Left renal cortex interstitium (tissue), 4 donors: ENCODE measurements at regions not wholly inside any gene's neighbourhood (a gene's known extent, or its start where the extent isn't known, plus 50 kb on each side); places are given as distances from the start of the nearest gene placed in this dataset.
A peak's percentile ranks its signal among the peaks of the same experiment; 100 is the strongest.
"Not testable (repeated sequence)": the region's sequence is repeated elsewhere in the genome, so short reads cannot be mapped to it uniquely, and the experiment has no call there.

Experiments used
- DNase-seq, 4 donors: peaks; one replicate each; pipeline ENCODE4 v3.0.0-alpha.2; 2013; ENCODE audit warnings: low read depth in 4 of 4, low spot score in 2 of 4, missing footprints in 1 of 4

- DNase-seq = no peak
Observed at GRCh38 chr5:42989190-42989589, 50.9 kb downstream of the ANXA2R start.

GRCh38 chr5:42988568-42988967 is 51.6 kb downstream of the ANXA2R start:
- no peak for DNase-seq

- no peak for DNase-seq
Observed at GRCh38 chr5:42985129-42986037, 54.7 kb downstream of the ANXA2R start.

GRCh38 chr5:42984307-42984706 is 55.8 kb downstream of the ANXA2R start:
- no peak for DNase-seq

- DNase-seq = no peak
Observed at GRCh38 chr5:42982107-42982622, 58.0 kb downstream of the ANXA2R start.

- DNase-seq = not testable (repeated sequence)
Observed at GRCh38 chr5:42981417-42982106, 58.6 kb downstream of the ANXA2R start.

- not testable (repeated sequence) for DNase-seq
Observed at GRCh38 chr5:42981015-42981414, 59.1 kb downstream of the ANXA2R start.

- DNase-seq = not testable (repeated sequence)
Observed at GRCh38 chr5:42980391-42980790, 59.7 kb downstream of the ANXA2R start.

- not testable (repeated sequence) for DNase-seq
Observed at GRCh38 chr5:42979242-42979641, 60.9 kb downstream of the ANXA2R start.

- DNase-seq = no peak
Observed at GRCh38 chr5:42974536-42974935, 65.6 kb downstream of the ANXA2R start.

GRCh38 chr5:42970636-42971559 is 69.2 kb downstream of the ANXA2R start:
- no peak for DNase-seq

- DNase-seq = no peak
Observed at GRCh38 chr5:42965934-42966333, 74.2 kb downstream of the ANXA2R start.

GRCh38 chr5:42963412-42963811 is 76.7 kb downstream of the ANXA2R start:
- DNase-seq = no peak

GRCh38 chr5:42962124-42962523 is 78.0 kb downstream of the ANXA2R start:
- no peak for DNase-seq

- no peak for DNase-seq
Observed at GRCh38 chr5:42960506-42960905, 79.6 kb downstream of the ANXA2R start.

GRCh38 chr5:42956551-42956950 is 83.6 kb downstream of the ANXA2R start:
- no peak for DNase-seq

GRCh38 chr5:42953041-42953440 is 87.1 kb downstream of the ANXA2R start:
- DNase-seq = no peak

- no peak for DNase-seq
Observed at GRCh38 chr5:42952578-42952974, 87.5 kb downstream of the ANXA2R start.

GRCh38 chr5:42951293-42951840 is 88.8 kb downstream of the ANXA2R start:
- DNase-seq = peak in 1 of 4 donors; percentile 59
